SU-DHL-6 (cell line): ENCODE measurements at regions not wholly inside any gene's neighbourhood (a gene's known extent, or its start where the extent isn't known, plus 50 kb on each side); places are given as distances from the start of the nearest gene placed in this dataset.

Experiments used
- EZH2phosphoT487 ChIP-seq: fragments of 200-600 bp; sonication (generic), shearing (Covaris generic); conservative IDR thresholded peaks from 2 replicates; pipeline ENCODE4 v1.6.1; 2018; ENCODE audit warnings: mild to moderate bottlenecking, antibody characterized with exemption, low read length, moderate library complexity, mixed read lengths
- TF ChIP-seq, protein P1 (sequence below): fragments of 200-600 bp; sonication (generic); IDR thresholded peaks from one replicate; pipeline ENCODE4 v1.5.1; 2017; ENCODE audit warnings: antibody characterized with exemption, mild to moderate bottlenecking, low read length, moderate library complexity; ENCODE audit not compliant: insufficient read depth, poor library complexity, severe bottlenecking

DNA sequence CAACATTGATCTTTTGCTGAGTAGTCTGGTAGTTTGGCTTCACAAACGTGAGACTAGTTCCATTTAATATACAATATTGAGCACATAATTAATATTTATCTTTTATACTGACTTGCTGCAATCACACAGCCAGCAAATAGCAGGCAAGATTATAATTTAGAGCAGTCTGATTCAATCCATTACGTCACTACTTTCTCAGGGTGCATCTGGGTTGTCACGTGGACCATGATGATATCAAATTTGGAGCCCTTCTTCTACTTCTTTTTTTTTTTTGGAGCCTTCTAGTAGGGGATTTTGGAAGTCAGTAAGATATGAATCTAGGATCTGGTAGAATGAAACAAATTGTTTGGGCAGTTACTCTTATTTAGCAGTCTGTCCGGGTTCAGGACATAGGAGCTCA, 100.6 kb upstream of the SLC5A9 start:
- TF ChIP-seq, protein P1, sequence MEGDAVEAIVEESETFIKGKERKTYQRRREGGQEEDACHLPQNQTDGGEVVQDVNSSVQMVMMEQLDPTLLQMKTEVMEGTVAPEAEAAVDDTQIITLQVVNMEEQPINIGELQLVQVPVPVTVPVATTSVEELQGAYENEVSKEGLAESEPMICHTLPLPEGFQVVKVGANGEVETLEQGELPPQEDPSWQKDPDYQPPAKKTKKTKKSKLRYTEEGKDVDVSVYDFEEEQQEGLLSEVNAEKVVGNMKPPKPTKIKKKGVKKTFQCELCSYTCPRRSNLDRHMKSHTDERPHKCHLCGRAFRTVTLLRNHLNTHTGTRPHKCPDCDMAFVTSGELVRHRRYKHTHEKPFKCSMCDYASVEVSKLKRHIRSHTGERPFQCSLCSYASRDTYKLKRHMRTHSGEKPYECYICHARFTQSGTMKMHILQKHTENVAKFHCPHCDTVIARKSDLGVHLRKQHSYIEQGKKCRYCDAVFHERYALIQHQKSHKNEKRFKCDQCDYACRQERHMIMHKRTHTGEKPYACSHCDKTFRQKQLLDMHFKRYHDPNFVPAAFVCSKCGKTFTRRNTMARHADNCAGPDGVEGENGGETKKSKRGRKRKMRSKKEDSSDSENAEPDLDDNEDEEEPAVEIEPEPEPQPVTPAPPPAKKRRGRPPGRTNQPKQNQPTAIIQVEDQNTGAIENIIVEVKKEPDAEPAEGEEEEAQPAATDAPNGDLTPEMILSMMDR = no peak
- no peak for TF ChIP-seq EZH2phosphoT487
